ENCODE measurements at regions not wholly inside any gene's neighbourhood (a gene's known extent, or its start where the extent isn't known, plus 50 kb on each side); places are given as distances from the start of the nearest gene placed in this dataset.

DNA sequence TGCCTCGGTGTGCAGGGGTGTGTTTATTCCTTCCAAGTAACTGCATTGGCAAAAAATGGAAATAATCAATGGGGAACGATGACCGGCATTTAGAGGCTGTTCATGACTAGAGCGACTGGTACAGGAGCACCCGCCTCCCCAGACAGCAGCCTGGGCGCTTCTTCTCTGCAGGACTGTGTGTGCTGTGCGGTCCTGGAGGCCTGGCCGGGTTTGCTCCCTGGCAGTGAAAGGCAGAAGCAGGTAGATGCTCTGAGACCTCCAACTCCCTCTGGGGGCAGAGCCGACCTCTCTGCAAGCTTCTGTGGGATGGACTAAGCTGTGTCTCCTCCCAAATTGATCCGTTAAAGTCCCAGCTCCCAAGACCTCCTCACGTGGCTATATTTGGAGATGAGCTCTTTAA is 59.2 kb upstream of the ACTRT2 start:
- TF ChIP-seq, protein P1, sequence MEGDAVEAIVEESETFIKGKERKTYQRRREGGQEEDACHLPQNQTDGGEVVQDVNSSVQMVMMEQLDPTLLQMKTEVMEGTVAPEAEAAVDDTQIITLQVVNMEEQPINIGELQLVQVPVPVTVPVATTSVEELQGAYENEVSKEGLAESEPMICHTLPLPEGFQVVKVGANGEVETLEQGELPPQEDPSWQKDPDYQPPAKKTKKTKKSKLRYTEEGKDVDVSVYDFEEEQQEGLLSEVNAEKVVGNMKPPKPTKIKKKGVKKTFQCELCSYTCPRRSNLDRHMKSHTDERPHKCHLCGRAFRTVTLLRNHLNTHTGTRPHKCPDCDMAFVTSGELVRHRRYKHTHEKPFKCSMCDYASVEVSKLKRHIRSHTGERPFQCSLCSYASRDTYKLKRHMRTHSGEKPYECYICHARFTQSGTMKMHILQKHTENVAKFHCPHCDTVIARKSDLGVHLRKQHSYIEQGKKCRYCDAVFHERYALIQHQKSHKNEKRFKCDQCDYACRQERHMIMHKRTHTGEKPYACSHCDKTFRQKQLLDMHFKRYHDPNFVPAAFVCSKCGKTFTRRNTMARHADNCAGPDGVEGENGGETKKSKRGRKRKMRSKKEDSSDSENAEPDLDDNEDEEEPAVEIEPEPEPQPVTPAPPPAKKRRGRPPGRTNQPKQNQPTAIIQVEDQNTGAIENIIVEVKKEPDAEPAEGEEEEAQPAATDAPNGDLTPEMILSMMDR (IDR thresholded peaks at IDR 0.05): no peak
- no peak for TF ChIP-seq POLR2A (IDR thresholded peaks at IDR 0.05)

All from body of pancreas (tissue), 4 donors.